Ascending aorta (tissue), 2 donors: ENCODE measurements at regions not wholly inside any gene's neighbourhood (a gene's known extent, or its start where the extent isn't known, plus 50 kb on each side); places are given as distances from the start of the nearest gene placed in this dataset.

ENCODE experiments used
- DNase-seq, 2 donors: peaks; one replicate each; pipeline ENCODE4 v3.0.0-alpha.2; 2019; ENCODE audit warnings: low spot score in 2 of 2
- H3K27ac ChIP-seq, 2 donors: fragments of 200-600 bp; sonication (generic); one replicate each; pipeline ENCODE4 v1.5.1; 2016 to 2017; ENCODE audit warnings: mild to moderate bottlenecking in 1 of 2
- H3K27me3 ChIP-seq: fragments of 200-600 bp; sonication (generic); one replicate; pipeline ENCODE4 v1.5.1; 2017
- H3K36me3 ChIP-seq, 2 donors: fragments of 200-600 bp; sonication (generic); one replicate each; pipeline ENCODE4 v1.5.1; 2016
- H3K4me1 ChIP-seq, 2 donors: fragments of 200-600 bp; sonication (generic); one replicate each; pipeline ENCODE4 v1.5.1; 2016 to 2017; ENCODE audit warnings: mild to moderate bottlenecking in 1 of 2
- H3K4me3 ChIP-seq, 2 donors: fragments of 200-600 bp; sonication (generic); one replicate each; pipeline ENCODE4 v1.5.1; 2016 to 2017; ENCODE audit warnings: mild to moderate bottlenecking in 1 of 2
- H3K9me3 ChIP-seq, 2 donors: fragments of 200-600 bp; sonication (generic); one replicate each; pipeline ENCODE4 v1.5.1; 2016
- CTCF ChIP-seq, 3 experiments: fragments of 200-600 bp in 2 of 3; fragments of 450-650 bp in 1 of 3; sonication (generic) in 2 of 3; IDR thresholded peaks; one replicate each; pipeline ENCODE4 v1.5.1; 2016 to 2019; ENCODE audit warnings: antibody characterized with exemption in 3 of 3, mild to moderate bottlenecking in 1 of 3, moderate library complexity in 1 of 3
- intact Hi-C: fragments of 100-400 bp; cut with DNase I; formaldehyde crosslinking; loops from one replicate; pipeline ENCODE4 v1.15.1; 2023

- DNase-seq = no peak
- no peak for TF ChIP-seq CTCF (IDR thresholded peaks at IDR 0.05)
- Histone ChIP-seq H3K9me3 (no peaks in the 10 kb centered on the region), H3K27ac (no peak overlapping the region), H3K36me3 (no peaks in the 10 kb centered on the region), H3K4me1 (no peaks in the 10 kb centered on the region), H3K4me3 (no peak overlapping the region), H3K27me3 (no peaks in the 10 kb centered on the region)
- intact Hi-C loops = no loop called here
Measured at GRCh38 chr15:37791693-37792092, 142.7 kb upstream of the TMCO5A start.

- DNase-seq = no peak
- H3K4me3 ChIP-seq = no peak overlapping the region
- no peak overlapping the region for H3K27ac ChIP-seq
- no peaks in the 10 kb centered on the region for H3K9me3 ChIP-seq
- H3K36me3 ChIP-seq = no peaks in the 10 kb centered on the region
- no peaks in the 10 kb centered on the region for H3K4me1 ChIP-seq
- intact Hi-C loops = no loop called here
- H3K27me3 ChIP-seq = no peaks in the 10 kb centered on the region
- TF ChIP-seq CTCF (IDR thresholded peaks at IDR 0.05) = no peak
Measured at GRCh38 chr15:37792351-37792750, 142.1 kb upstream of the TMCO5A start.

- intact Hi-C loops = no loop called here
- no peak for DNase-seq
- Histone ChIP-seq H3K9me3 (no peaks in the 10 kb centered on the region), H3K27me3 (no peaks in the 10 kb centered on the region), H3K4me1 (no peaks in the 10 kb centered on the region), H3K36me3 (no peaks in the 10 kb centered on the region), H3K4me3 (no peak overlapping the region), H3K27ac (no peak overlapping the region)
- no peak for TF ChIP-seq CTCF (IDR thresholded peaks at IDR 0.05)
Measured at GRCh38 chr15:37793851-37794250, 140.6 kb upstream of the TMCO5A start.

GRCh38 chr15:37794947-37795346 is 139.5 kb upstream of the TMCO5A start:
- H3K27ac ChIP-seq = no peak overlapping the region
- H3K4me1 ChIP-seq = no peaks in the 10 kb centered on the region
- DNase-seq = no peak
- H3K4me3 ChIP-seq = no peak overlapping the region
- no peaks in the 10 kb centered on the region for H3K27me3 ChIP-seq
- H3K36me3 ChIP-seq = no peaks in the 10 kb centered on the region
- H3K9me3 ChIP-seq = no peaks in the 10 kb centered on the region
- intact Hi-C loops = no loop called here
- no peak for TF ChIP-seq CTCF (IDR thresholded peaks at IDR 0.05)

- Histone ChIP-seq H3K27me3 (no peaks in the 10 kb centered on the region), H3K27ac (no peak overlapping the region), H3K9me3 (no peaks in the 10 kb centered on the region), H3K36me3 (no peaks in the 10 kb centered on the region), H3K4me3 (no peak overlapping the region), H3K4me1 (no peaks in the 10 kb centered on the region)
- TF ChIP-seq CTCF (IDR thresholded peaks at IDR 0.05) = no peak
- DNase-seq = no peak
- intact Hi-C loops = no loop called here
Measured at GRCh38 chr15:37801529-37801928, 132.9 kb upstream of the TMCO5A start.

GRCh38 chr15:37806808-37807207 is 127.6 kb upstream of the TMCO5A start:
- H3K27me3 ChIP-seq = no peaks in the 10 kb centered on the region
- TF ChIP-seq CTCF (IDR thresholded peaks at IDR 0.05) = no peak
- intact Hi-C loops = no loop called here
- no peak for DNase-seq
- H3K4me3 ChIP-seq = no peak overlapping the region
- H3K9me3 ChIP-seq = no peaks in the 10 kb centered on the region
- no peak overlapping the region for H3K27ac ChIP-seq
- H3K36me3 ChIP-seq = no peaks in the 10 kb centered on the region
- H3K4me1 ChIP-seq = no peaks in the 10 kb centered on the region
